ENCODE measurements at regions not wholly inside any gene's neighbourhood (a gene's known extent, or its start where the extent isn't known, plus 50 kb on each side); places are given as distances from the start of the nearest gene placed in this dataset.
"Not testable (repeated sequence)": the region's sequence is repeated elsewhere in the genome, so short reads cannot be mapped to it uniquely, and the experiment has no call there.

DNA sequence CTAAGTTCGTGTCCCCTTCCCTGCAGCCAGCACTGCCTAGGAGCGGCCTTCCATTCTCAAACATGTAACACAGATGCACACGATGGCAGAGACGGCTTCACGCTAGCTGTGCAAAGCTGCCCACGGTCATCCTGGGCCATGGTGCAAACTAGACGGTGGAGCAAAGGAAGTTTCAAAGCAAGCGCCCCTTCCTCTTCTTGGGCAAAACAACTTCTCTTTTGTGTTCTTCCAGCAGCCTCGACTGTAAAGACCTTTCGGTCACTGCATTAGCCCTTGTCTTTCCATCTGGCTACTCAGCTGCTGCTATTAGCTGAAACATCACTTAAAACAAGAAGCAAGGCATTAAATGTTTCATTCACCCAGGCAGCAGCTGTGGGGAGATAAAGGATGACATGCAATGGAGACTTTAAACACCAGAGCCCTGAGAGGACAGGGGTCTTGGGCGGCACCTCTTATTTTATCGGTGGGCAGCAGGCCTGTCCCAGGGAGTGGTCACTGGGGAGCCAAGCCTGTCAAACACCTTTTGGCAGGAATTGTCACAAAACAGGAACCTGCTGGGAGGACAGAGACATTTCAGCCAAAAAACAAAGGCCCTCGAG lies 214.8 kb downstream of the KLF6 start:
- DNase-seq: no peak

DNA sequence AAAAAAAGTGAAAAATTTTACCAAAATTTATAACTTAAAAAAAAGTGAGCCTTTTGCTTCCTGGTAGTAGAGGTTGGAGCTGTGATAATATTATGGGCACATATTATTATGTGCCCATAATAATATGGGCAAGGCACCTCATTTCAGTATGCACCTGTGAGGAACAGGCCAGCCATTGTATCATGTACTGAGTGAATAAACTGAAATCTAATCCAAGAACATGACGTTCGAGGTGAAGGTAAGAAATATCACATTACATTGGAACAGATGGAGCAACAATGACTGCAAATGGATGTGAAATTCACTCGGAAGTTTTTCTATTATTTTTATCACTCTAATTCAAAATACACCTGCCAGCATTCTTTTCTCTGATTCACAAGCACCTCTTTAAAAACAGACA lies 216.0 kb downstream of the KLF6 start:
- DNase-seq: peak; percentile 10

DNA sequence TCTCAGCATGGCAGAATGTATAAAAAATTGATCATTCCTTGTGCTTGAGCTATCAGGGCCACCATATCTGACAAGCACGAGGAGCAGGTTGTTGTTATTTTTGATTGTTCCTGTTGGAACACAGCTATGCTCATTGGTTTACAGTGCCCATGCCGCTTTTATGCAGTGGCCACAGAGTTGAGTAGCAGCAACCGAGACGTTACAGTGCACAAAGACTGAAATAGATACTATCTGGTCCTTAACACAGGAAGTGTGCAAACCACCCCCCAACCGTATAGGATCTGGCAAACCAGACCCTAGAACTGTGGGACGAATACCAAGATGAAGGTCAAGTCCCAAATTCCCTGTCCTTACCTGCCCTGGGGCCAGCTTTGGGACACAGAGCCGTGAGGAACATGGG lies 216.6 kb downstream of the KLF6 start:
- no peak for DNase-seq

GRCh38 chr10:3567291-3567963 lies 217.6 kb downstream of the KLF6 start:
- no peak for DNase-seq

GRCh38 chr10:3566627-3567026 lies 218.4 kb downstream of the KLF6 start:
- DNase-seq: no peak

DNA sequence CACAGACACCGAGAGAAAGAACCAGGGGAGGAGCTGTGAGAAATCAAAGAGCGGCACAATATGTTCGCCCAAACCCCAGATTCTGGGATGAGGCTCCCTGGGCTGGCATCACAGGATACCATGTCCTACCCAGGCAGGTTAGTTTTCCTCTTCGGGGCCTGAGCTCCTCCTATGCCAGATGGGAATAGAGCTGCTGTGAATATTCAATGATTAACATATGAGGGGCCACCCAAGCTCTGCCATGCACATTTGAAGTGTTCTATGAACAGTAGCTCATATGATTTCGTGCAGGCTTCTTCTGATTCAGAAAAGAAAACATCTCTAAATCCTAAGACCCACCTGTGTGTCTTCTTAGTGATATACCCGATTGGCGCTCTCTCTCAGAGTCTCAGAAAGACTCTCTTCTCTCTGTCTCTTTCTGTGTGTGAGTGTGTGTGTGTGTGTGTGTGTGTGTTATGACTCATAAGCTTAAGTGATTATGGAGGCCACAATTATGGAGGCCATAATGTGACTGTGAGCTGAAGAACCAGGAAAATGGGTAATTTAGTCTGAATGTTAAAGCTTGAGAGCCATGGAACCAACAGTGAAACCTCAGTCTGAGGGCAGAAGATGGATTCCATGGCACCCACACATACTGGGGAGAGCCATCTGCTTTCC lies 220.5 kb downstream of the KLF6 start:
- no peak for DNase-seq

DNA sequence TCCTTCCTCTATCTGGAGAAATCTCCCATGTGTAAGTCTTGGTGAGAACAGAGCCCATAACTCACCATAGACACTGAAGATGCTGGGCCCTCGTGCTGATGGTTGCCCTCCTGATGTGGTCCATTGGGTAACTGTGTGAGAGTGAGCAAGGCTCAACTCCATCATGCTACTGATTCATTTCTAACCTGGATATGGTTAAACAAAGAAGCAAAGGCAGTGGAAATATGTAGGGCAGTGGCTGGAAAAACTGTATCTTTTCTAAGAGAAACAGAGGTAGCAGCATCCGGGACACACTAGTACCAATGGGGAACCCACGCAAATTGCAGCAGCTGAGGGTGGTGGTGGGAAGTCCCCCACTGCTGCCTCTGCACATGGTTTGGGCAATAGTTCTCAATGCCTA lies 221.7 kb downstream of the KLF6 start:
- DNase-seq: no peak

DNA sequence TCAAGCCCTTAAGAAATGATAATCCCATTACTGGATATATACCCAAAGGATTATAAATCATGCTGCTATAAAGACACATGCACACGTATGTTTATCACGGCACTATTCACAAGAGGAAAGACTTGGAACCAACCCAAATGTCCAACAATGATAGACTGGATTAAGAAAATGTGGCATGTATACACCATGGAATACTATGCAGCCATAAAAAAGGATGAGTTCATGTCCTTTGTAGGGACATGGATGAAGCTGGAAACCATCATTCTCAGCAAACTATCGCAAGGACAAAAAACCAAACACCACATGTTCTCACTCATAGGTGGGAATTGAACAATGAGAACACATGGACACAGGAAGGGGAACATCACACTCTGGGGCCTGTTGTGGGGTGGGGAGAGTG lies 224.4 kb downstream of the KLF6 start:
- not testable (repeated sequence) for DNase-seq

DNA sequence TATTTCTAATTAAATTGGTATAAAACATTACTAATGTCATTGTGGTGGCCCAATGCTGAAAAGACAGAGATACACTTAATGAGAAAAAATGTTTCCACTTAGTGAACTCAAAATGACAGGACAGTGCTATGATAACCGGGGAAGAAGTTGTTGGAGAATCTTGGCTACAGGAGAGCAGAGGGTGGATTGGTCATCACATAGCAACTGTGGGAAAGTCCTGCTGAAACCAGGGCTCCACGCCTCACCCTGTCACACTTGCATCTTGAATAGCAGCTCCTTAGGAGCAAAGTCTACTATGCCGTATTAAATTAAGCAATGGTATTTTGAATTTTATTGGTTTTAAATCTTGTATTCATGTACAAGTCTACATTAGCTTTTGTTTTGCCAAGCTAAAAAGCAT lies 225.5 kb downstream of the KLF6 start:
- DNase-seq: no peak

GRCh38 chr10:3559011-3559410 lies 226.0 kb downstream of the KLF6 start:
- DNase-seq: no peak

DNA sequence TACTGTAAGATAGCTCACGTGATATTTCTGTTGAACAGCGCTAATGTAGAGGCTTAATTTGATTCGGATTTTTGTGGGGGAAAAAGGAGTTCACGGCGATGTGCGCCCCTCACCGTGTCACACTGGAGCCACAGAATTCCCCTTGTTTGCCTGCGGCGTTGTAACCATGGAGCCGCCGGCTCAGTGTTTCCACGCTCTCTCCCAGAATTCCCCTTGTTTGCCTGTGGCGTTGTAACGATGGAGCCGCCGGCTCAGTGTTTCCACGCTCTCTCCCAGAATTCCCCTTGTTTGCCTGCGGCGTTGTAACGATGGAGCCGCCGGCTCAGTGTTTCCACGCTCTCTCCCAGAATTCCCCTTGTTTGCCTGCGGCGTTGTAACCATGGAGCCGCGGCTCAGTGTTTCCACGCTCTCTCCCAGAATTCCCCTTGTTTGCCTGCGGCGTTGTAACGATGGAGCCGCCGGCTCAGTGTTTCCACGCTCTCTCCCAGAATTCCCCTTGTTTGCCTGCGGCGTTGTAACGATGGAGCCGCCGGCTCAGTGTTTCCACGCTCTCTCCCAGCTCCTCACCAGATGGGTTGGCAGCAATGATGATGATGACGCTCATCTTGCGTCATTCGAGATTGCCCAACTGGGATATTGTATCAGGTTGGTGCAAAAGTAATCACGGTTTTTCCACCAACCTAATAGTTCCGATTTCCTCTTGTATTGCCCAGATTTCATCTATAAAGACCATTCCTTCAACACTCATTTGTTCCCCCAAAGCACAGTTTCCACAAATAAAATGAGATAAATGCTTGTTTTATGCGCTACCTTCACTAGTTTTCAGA lies 228.6 kb downstream of the KLF6 start:
- not testable (repeated sequence) for DNase-seq

GRCh38 chr10:3554121-3554522 lies 230.9 kb downstream of the KLF6 start:
- DNase-seq: no peak

- no peak for DNase-seq
Measured at GRCh38 chr10:3552281-3552680, 232.7 kb downstream of the KLF6 start.

GRCh38 chr10:3551761-3552160 lies 233.2 kb downstream of the KLF6 start:
- DNase-seq: no peak

GRCh38 chr10:3549118-3549517 lies 235.9 kb downstream of the KLF6 start:
- DNase-seq: no peak

- no peak for DNase-seq
Measured at GRCh38 chr10:3548702-3549101, 236.3 kb downstream of the KLF6 start.

DNA sequence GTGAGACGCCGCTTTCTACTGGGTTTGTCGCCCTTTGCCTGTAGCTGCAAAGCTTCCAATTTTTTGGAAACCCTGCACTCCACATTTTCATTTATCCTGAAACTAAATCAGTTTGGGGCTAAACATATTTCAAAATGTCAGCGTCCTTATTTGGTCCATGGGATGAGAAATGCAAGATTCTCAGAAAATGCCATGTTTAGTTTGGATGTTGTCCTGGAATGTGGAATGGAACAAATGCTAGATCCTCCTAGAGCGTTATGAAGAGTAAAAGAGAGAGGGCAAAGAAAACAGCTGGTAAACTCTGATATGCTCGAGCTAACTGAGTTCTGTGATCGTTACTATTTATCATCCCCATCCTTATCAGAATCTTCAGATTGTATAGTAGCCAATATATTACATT lies 236.9 kb downstream of the KLF6 start:
- DNase-seq: no peak

- DNase-seq: no peak
Measured at GRCh38 chr10:3544561-3544960, 240.4 kb downstream of the KLF6 start.

DNA sequence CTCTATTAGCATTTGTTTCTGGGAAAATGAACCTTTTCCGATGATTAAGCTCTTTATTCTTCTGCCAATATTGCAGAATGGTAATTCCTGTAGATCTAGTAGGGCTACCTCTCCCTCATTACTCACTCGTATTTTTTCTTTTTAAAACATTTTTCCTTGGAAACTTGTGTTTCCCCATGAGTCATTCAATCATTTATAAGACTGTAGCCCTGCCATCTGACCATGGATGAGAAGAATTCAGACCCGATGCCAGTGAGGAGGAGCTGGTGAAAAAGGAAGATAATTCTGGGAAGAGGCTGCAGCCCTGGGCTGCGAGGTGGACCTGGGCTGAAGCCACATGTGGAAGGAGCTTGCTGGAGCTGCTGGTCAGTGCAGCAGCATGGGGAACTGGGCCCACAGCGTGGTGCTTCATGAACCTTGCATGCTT lies 242.8 kb downstream of the KLF6 start:
- DNase-seq: no peak

- DNase-seq: no peak
Measured at GRCh38 chr10:3539696-3540383, 245.2 kb downstream of the KLF6 start.

DNA sequence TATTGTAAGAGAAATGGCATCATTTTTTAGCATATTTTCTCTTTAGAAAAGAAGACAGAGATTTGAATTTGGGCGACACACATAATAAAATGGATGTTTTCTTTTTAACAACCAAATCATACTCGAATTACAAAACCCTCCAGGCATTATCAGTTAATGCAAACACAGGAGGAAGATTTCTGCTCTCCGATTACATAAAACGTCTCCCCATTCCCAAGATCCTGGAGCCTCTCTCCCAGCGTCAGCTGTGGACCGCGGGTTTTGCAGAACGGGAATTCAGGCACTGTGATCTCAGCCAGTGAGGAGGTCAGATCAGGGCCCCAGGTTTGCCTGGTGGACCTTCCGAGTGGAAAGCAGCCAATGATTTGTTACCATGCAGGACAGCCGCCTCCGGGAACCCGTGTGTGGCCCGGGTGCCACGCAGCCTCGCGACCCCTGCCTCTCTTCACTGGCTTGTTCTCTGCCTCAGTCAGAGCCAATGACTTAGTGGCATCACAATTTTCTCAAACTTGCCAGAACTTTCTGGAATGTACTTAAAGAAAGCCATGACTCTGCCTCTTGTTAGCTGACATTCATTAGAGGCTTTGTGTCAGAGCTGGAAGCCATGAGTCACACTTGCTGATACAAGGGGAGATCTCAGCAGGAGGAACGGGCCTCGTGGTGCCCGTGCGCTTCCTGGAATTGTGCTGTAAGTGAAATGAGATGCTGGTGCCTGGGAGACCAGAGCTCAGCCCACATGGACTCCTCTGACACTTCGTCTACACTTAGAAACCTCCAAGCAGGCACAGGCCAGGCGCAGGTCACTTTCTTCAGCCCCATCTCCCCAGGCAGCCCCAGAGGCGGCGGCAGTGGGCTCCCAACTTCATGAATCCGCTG lies 246.1 kb downstream of the KLF6 start:
- peak; percentile 15 for DNase-seq

- no peak for DNase-seq
Measured at GRCh38 chr10:3538291-3538655, 246.7 kb downstream of the KLF6 start.

All from NCI-H1092 (cell line).